Hepatocyte (in vitro differentiated cells): ENCODE measurements at regions not wholly inside any gene's neighbourhood (a gene's known extent, or its start where the extent isn't known, plus 50 kb on each side); places are given as distances from the start of the nearest gene placed in this dataset.

Experiments used
- DNase-seq: peaks from one replicate; pipeline ENCODE4 v3.0.0-alpha.2; 2016; ENCODE audit warnings: low spot score
- H2AFZ ChIP-seq: fragments of 200-600 bp; sonication (generic); 2 replicates; pipeline ENCODE4 v1.6.0; 2016; ENCODE audit warnings: antibody characterized with exemption, mild to moderate bottlenecking
- H3K27ac ChIP-seq: fragments of 200-600 bp; sonication (generic); 2 replicates; pipeline ENCODE4 v1.5.1; 2016; ENCODE audit warnings: mild to moderate bottlenecking
- H3K27me3 ChIP-seq: fragments of 200-600 bp; sonication (generic); 2 replicates; pipeline ENCODE4 v1.6.1; 2016
- H3K36me3 ChIP-seq: fragments of 200-600 bp; sonication (generic); replicated peaks from 2 replicates; pipeline ENCODE4 v1.5.1; 2016; ENCODE audit warnings: low read depth; ENCODE audit not compliant: insufficient read depth
- H3K4me1 ChIP-seq: fragments of 200-600 bp; sonication (generic); 2 replicates; pipeline ENCODE4 v1.5.1; 2016; ENCODE audit warnings: mild to moderate bottlenecking, moderate library complexity; ENCODE audit not compliant: insufficient read depth
- H3K4me2 ChIP-seq: fragments of 200-600 bp; sonication (generic); 2 replicates; pipeline ENCODE4 v1.6.0; 2016
- H3K4me3 ChIP-seq: fragments of 200-600 bp; sonication (generic); 2 replicates; pipeline ENCODE4 v1.5.1; 2016; ENCODE audit warnings: mild to moderate bottlenecking
- H3K79me2 ChIP-seq: fragments of 200-600 bp; sonication (generic); 2 replicates; pipeline ENCODE4 v1.6.0; 2017; ENCODE audit warnings: mild to moderate bottlenecking
- H3K9me2 ChIP-seq: fragments of 200-600 bp; sonication (generic); replicated peaks from 2 replicates; pipeline ENCODE4 v1.6.0; 2017; ENCODE audit warnings: mild to moderate bottlenecking; ENCODE audit not compliant: insufficient read depth
- H3K9me3 ChIP-seq: fragments of 200-600 bp; sonication (generic); 2 replicates; pipeline ENCODE4 v1.5.1; 2016; ENCODE audit warnings: low read depth, mild to moderate bottlenecking
- H4K20me1 ChIP-seq: fragments of 200-600 bp; sonication (generic); 2 replicates; pipeline ENCODE4 v1.6.0; 2016; ENCODE audit warnings: mild to moderate bottlenecking; ENCODE audit not compliant: insufficient read depth, poor library complexity, severe bottlenecking
- CTCF ChIP-seq: fragments of 200-600 bp; sonication (generic); IDR thresholded peaks from 2 replicates; pipeline ENCODE4 v1.5.1; 2016; ENCODE audit warnings: antibody characterized with exemption, mild to moderate bottlenecking; ENCODE audit not compliant: poor library complexity
- EZH2 ChIP-seq: fragments of 200-600 bp; sonication (generic); IDR thresholded peaks from 2 replicates; pipeline ENCODE4 v1.6.1; 2016; ENCODE audit warnings: antibody characterized with exemption, mild to moderate bottlenecking, borderline replicate concordance
- EZH2phosphoT487 ChIP-seq: fragments of 200-600 bp; sonication (generic); IDR thresholded peaks from one replicate; pipeline ENCODE4 v1.6.1; 2018; ENCODE audit warnings: antibody characterized with exemption, mild to moderate bottlenecking, low read depth, moderate library complexity; ENCODE audit not compliant: unreplicated experiment, severe bottlenecking
- whole genome bisulfite sequencing: methylation state at CpG from one replicate; pipeline ENCODE4 v1.1.6; 2016; ENCODE audit warnings: low lambda C conversion rate; ENCODE audit errors: missing lambda C conversion rate; 5-methylcytosine and 5-hydroxymethylcytosine counted together

- Histone ChIP-seq H2AFZ (no peak overlapping the region), H3K9me3 (no peaks in the 10 kb centered on the region), H3K36me3 (no peaks in the 10 kb centered on the region), H3K27ac (no peak overlapping the region), H3K79me2 (no peaks in the 10 kb centered on the region), H3K4me1 (no peaks in the 10 kb centered on the region), H3K4me3 (no peak overlapping the region), H3K4me2 (no peak overlapping the region), H3K27me3 (no peaks in the 10 kb centered on the region), H3K9me2 (no peaks in the 10 kb centered on the region), H4K20me1 (no peaks in the 10 kb centered on the region)
- WGBS: 88% methylated on average over 8 of the region's 8 CpGs
- TF ChIP-seq EZH2phosphoT487: no peak
- TF ChIP-seq CTCF: no peak
- no peak for TF ChIP-seq EZH2
- no peak for DNase-seq
Observed at GRCh38 chr2:16190446-16191270, 250.3 kb downstream of the MYCN start.

GRCh38 chr2:16189836-16190160 is 249.4 kb downstream of the MYCN start:
- no peaks in the 10 kb centered on the region for H3K79me2 ChIP-seq
- H4K20me1 ChIP-seq: no peaks in the 10 kb centered on the region
- H3K4me1 ChIP-seq: no peaks in the 10 kb centered on the region
- H3K9me2 ChIP-seq: no peaks in the 10 kb centered on the region
- no peak overlapping the region for H2AFZ ChIP-seq
- DNase-seq: peak; percentile 40
- no peak overlapping the region for H3K4me2 ChIP-seq
- no peak overlapping the region for H3K4me3 ChIP-seq
- no peaks in the 10 kb centered on the region for H3K36me3 ChIP-seq
- H3K27ac ChIP-seq: no peak overlapping the region
- H3K9me3 ChIP-seq: no peaks in the 10 kb centered on the region
- 89% methylated on average over 3 of the region's 3 CpGs for WGBS
- no peak for TF ChIP-seq CTCF
- TF ChIP-seq EZH2: no peak
- TF ChIP-seq EZH2phosphoT487: no peak
- H3K27me3 ChIP-seq: no peaks in the 10 kb centered on the region

GRCh38 chr2:16189029-16189835 is 248.9 kb downstream of the MYCN start:
- Histone ChIP-seq H2AFZ (no peak overlapping the region), H3K4me3 (no peak overlapping the region), H3K27ac (no peak overlapping the region), H3K79me2 (no peaks in the 10 kb centered on the region), H3K4me2 (no peak overlapping the region), H3K9me2 (no peaks in the 10 kb centered on the region), H3K4me1 (no peaks in the 10 kb centered on the region), H3K27me3 (no peaks in the 10 kb centered on the region), H3K36me3 (no peaks in the 10 kb centered on the region), H3K9me3 (no peaks in the 10 kb centered on the region), H4K20me1 (no peaks in the 10 kb centered on the region)
- TF ChIP-seq CTCF (no peak), EZH2phosphoT487 (no peak), EZH2 (no peak)
- no peak for DNase-seq
- 75% methylated on average over 5 of the region's 5 CpGs for WGBS
